OCI-LY1 (cell line): ENCODE measurements at regions not wholly inside any gene's neighbourhood (a gene's known extent, or its start where the extent isn't known, plus 50 kb on each side); places are given as distances from the start of the nearest gene placed in this dataset.
"Not testable (repeated sequence)": the region's sequence is repeated elsewhere in the genome, so short reads cannot be mapped to it uniquely, and the experiment has no call there.

ENCODE experiments used
- CTCF ChIP-seq: fragments of 200-600 bp; sonication (generic), shearing (Covaris generic); IDR thresholded peaks from 2 replicates; pipeline ENCODE4 v1.5.1; 2017; ENCODE audit warnings: mild to moderate bottlenecking, antibody characterized with exemption, low read length, moderate library complexity, mixed read lengths
- EZH2 ChIP-seq: fragments of 200-600 bp; sonication (generic), shearing (Covaris generic); IDR thresholded peaks from 2 replicates; pipeline ENCODE4 v1.8.0; 2017; ENCODE audit warnings: borderline replicate concordance, mixed run types, mild to moderate bottlenecking, antibody characterized with exemption, low read length, moderate library complexity, mixed read lengths

- TF ChIP-seq CTCF, EZH2: not testable (repeated sequence)
Observed at GRCh38 chr15:26114128-26114527, 251.0 kb upstream of the ATP10A start.
